Prostate gland (tissue), 2 donors: ENCODE measurements at regions not wholly inside any gene's neighbourhood (a gene's known extent, or its start where the extent isn't known, plus 50 kb on each side); places are given as distances from the start of the nearest gene placed in this dataset.

Experiments
- DNase-seq: peaks from one replicate; pipeline ENCODE4 v3.0.0-alpha.2; 2019; ENCODE audit warnings: low spot score
- H3K27ac ChIP-seq, 2 donors: fragments of 200-600 bp; sonication (generic); 2 replicates each; pipeline ENCODE4 v1.5.1; 2017 to 2019
- H3K27me3 ChIP-seq: fragments of 200-600 bp; sonication (generic); replicated peaks from 2 replicates; pipeline ENCODE4 v1.5.1; 2019; ENCODE audit not compliant: insufficient read depth
- H3K36me3 ChIP-seq, 2 donors: fragments of 200-600 bp; sonication (generic); 1 replicate in 1 of 2; 2 replicates in 1 of 2; pipeline versions ENCODE4 v1.5.1 to v1.8.1; 2017 to 2019
- H3K4me1 ChIP-seq: fragments of 200-600 bp; sonication (generic); replicated peaks from 2 replicates; pipeline ENCODE4 v1.5.1; 2019
- H3K4me3 ChIP-seq, 2 donors: fragments of 200-600 bp; sonication (generic); 2 replicates each; pipeline ENCODE4 v1.5.1; 2017 to 2019
- H3K9me3 ChIP-seq: fragments of 200-600 bp; sonication (generic); 2 replicates; pipeline ENCODE4 v1.5.1; 2017
- POLR2A ChIP-seq: fragments of 450-650 bp; IDR thresholded peaks from one replicate; pipeline ENCODE4 v1.6.1; 2016; ENCODE audit warnings: antibody characterized with exemption, mild to moderate bottlenecking
- POLR2AphosphoS5 ChIP-seq: sonication (generic); formaldehyde crosslinking; IDR thresholded peaks from one replicate; pipeline ENCODE4 v1.6.1; 2017; ENCODE audit warnings: antibody characterized with exemption
- WGBS: methylation state at CpG from one replicate; pipeline ENCODE4 v1.1.5; 2018; 5-methylcytosine and 5-hydroxymethylcytosine counted together
- intact Hi-C: fragments of 100-400 bp; cut with DNase I; formaldehyde crosslinking; loops from one replicate; pipeline ENCODE4 v1.14.2; 2022
- TF ChIP-seq, protein P1 (sequence below), 4 experiments: fragments of 200-600 bp in 2 of 4; fragments of 450-650 bp in 2 of 4; sonication (generic) in 2 of 4; IDR thresholded peaks; 1 replicate in 3 of 4; 2 replicates in 1 of 4; pipeline ENCODE4 v1.5.1; 2016 to 2019; ENCODE audit warnings: antibody characterized with exemption in 4 of 4, mild to moderate bottlenecking in 2 of 4, moderate library complexity in 2 of 4

DNA sequence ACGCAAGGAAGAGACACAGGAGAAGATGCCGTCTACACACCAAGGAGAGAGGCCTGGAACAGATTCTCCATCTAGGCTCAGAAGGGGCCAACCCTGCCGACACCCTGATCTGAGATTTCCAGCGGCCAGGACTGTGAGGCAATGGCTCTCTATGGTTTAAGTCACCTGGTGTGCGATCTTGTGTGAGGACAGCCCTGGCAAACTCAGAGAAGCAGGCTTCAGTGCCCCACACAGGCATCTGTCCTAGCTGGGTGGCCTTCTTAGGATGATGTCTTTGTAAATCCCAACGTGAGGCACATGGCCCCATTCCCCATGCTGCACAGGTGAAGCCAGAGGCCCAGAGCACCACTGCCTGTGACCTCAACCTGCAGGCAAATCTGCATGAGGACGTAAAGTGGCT, 87.6 kb upstream of the FRMD1 start:
- no peaks in the 10 kb centered on the region for H3K27me3 ChIP-seq
- WGBS, result 96% methylated on average over 7 of the region's 7 CpGs
- H3K9me3 ChIP-seq, result no peaks in the 10 kb centered on the region
- H3K4me3 ChIP-seq, result no peak overlapping the region
- no peaks in the 10 kb centered on the region for H3K4me1 ChIP-seq
- no peaks in the 10 kb centered on the region for H3K36me3 ChIP-seq
- TF ChIP-seq POLR2AphosphoS5, result no peak
- no peak for TF ChIP-seq POLR2A
- TF ChIP-seq, protein P1, sequence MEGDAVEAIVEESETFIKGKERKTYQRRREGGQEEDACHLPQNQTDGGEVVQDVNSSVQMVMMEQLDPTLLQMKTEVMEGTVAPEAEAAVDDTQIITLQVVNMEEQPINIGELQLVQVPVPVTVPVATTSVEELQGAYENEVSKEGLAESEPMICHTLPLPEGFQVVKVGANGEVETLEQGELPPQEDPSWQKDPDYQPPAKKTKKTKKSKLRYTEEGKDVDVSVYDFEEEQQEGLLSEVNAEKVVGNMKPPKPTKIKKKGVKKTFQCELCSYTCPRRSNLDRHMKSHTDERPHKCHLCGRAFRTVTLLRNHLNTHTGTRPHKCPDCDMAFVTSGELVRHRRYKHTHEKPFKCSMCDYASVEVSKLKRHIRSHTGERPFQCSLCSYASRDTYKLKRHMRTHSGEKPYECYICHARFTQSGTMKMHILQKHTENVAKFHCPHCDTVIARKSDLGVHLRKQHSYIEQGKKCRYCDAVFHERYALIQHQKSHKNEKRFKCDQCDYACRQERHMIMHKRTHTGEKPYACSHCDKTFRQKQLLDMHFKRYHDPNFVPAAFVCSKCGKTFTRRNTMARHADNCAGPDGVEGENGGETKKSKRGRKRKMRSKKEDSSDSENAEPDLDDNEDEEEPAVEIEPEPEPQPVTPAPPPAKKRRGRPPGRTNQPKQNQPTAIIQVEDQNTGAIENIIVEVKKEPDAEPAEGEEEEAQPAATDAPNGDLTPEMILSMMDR (IDR thresholded peaks at IDR 0.05), result no peak
- no peak for DNase-seq
- intact Hi-C loops, result no loop called here
- no peak overlapping the region for H3K27ac ChIP-seq

DNA sequence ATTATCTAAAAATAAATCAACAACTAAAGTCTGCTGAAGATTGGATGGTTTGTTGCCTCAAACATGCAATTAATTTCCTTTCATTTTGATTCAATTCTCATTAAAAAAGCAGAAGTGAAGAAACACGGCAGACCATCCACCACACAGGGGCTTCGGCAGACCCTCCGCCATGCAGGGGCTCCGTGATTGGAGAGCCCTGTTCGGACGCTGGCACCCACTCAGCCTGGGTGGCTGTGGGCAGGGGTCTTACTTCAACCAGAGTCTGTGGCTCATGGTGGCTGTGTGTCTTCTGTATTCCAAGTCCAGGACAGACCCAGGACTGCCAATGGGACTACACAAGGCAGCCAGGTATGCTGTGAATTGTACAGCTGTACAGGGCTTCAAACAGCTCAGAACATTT, 86.9 kb upstream of the FRMD1 start:
- intact Hi-C loops, result no loop called here
- no peak for DNase-seq
- no peaks in the 10 kb centered on the region for H3K27me3 ChIP-seq
- WGBS, result 97% methylated on average over 6 of the region's 6 CpGs
- TF ChIP-seq POLR2AphosphoS5 (no peak), POLR2A (no peak)
- TF ChIP-seq, protein P1 (IDR thresholded peaks at IDR 0.05), result no peak
- no peaks in the 10 kb centered on the region for H3K36me3 ChIP-seq
- H3K4me1 ChIP-seq, result no peaks in the 10 kb centered on the region
- H3K27ac ChIP-seq, result no peak overlapping the region
- H3K4me3 ChIP-seq, result no peak overlapping the region
- H3K9me3 ChIP-seq, result no peaks in the 10 kb centered on the region

DNA sequence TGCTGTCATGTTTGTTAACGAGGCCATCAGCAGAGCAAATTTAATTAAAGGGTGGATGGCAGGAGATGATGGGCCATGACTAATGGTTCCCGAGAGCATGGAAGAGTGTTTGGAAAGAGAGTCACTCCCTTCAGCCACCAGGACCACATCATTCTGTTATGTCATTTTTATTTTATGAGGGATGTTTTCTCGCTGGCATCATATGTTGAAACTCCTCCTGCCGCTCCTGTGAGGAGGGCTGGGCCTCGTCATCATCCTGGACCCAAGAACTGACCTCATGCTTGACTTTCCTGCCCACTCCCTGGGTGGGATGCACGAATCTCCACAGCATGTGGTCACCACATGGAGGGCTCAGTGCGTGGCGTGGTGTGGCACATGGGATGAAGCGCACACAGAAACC, 86.4 kb upstream of the FRMD1 start:
- no peaks in the 10 kb centered on the region for H3K36me3 ChIP-seq
- WGBS, result 55% methylated on average over 9 of the region's 9 CpGs
- H3K27ac ChIP-seq, result no peak overlapping the region
- no peaks in the 10 kb centered on the region for H3K27me3 ChIP-seq
- intact Hi-C loops, result no loop called here
- peak; percentile 2 for DNase-seq
- TF ChIP-seq POLR2AphosphoS5 (peak; percentile 7), POLR2A (no peak)
- TF ChIP-seq, protein P1 (IDR thresholded peaks at IDR 0.05), result no peak
- H3K9me3 ChIP-seq, result no peaks in the 10 kb centered on the region
- no peak overlapping the region for H3K4me3 ChIP-seq
- H3K4me1 ChIP-seq, result no peaks in the 10 kb centered on the region

DNA sequence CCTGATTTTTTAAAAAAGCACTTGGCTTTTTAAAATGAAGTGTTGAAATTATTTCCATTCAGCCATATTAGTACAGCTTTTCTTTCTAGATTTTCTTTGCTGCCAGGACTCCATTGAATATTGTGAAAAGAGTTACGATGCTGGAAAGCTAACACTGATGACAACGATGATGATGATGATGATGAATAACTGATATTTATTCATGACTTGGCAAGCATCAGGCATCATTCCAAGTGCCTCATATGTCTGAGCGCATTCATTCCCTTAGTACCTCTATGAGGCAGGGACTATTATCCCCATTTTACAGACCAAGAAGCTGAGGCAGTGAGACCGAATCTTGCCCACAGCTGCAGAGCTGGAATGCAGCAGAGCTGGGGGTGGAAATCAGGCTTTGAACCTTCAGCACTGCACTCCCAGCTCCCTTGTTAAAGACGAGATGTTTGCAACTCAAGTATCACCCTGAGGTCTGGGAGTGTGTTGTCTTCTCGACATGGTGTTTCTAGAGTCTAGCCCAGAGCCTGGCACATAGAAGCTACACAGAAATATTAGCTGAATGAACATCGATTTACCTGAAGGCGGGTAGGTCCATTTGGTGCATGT, 85.5 kb upstream of the FRMD1 start:
- no peaks in the 10 kb centered on the region for H3K36me3 ChIP-seq
- no peaks in the 10 kb centered on the region for H3K4me1 ChIP-seq
- peak; percentile 1 for DNase-seq
- TF ChIP-seq, protein P1 (IDR thresholded peaks at IDR 0.05), result no peak
- TF ChIP-seq POLR2A (no peak), POLR2AphosphoS5 (no peak)
- 85% methylated on average over 8 of the region's 8 CpGs for whole genome bisulfite sequencing
- no peaks in the 10 kb centered on the region for H3K27me3 ChIP-seq
- no peaks in the 10 kb centered on the region for H3K9me3 ChIP-seq
- H3K4me3 ChIP-seq, result no peak overlapping the region
- intact Hi-C loops, result loop anchor here (5.0 kb wide), 1 partner anchor 148 kb away; no protein-coding TSS in a partner anchor
- H3K27ac ChIP-seq, result no peak overlapping the region

DNA sequence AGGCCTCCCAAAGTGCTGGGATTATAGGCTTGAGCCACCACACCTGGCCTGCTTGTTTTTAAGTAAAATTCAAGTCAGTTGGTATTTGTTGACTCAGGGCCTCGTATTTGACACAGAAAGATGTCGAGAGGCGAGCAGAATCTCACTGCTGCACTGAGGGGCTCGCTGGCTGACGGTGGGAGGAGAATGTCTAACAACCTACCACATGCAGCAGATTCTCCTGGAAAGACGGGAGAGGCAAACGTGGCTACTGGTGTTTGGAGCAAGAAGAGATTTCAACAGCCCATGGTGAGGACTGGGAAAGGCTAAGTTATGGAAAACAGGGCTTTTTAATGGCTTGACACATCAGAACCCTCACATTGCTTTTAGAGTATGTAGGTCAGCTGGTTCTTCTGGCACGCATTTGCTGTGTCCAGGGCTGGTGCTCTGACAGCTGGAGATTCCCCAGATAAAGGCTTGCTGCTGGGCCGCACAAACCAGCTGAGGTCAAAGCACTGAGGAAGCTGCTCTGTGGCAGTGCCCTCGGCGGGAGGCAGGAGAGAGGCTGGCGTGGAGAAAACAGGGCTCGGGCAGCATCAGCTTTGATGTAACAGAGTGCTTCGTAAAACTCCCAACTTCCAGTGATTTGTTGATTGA, 84.2 kb upstream of the FRMD1 start:
- Histone ChIP-seq H3K9me3 (no peaks in the 10 kb centered on the region), H3K27me3 (no peaks in the 10 kb centered on the region), H3K4me1 (peaks cover 3% of the 10 kb centered on the region), H3K4me3 (no peak overlapping the region), H3K36me3 (no peaks in the 10 kb centered on the region), H3K27ac (peak overlapping the region; percentile 46 to 47)
- intact Hi-C loops, result loop anchor here (5.0 kb wide), 1 partner anchor 149 kb away; no protein-coding TSS in a partner anchor
- WGBS, result 60% methylated on average over 14 of the region's 14 CpGs
- DNase-seq, result peak; percentile 4
- TF ChIP-seq, protein P1 (IDR thresholded peaks at IDR 0.05), result no peak
- no peak for TF ChIP-seq POLR2A
- no peak for TF ChIP-seq POLR2AphosphoS5
